Hematopoietic multipotent progenitor cell treated with erythropoietin and hydrocortisone succinate and interleukin-3 and kit ligand, for 8 days (in vitro differentiated cells): ENCODE measurements at regions not wholly inside any gene's neighbourhood (a gene's known extent, or its start where the extent isn't known, plus 50 kb on each side); places are given as distances from the start of the nearest gene placed in this dataset.
"Not testable (repeated sequence)": the region's sequence is repeated elsewhere in the genome, so short reads cannot be mapped to it uniquely, and the experiment has no call there.

Experiments used
- DNase-seq: peaks from one replicate; pipeline ENCODE4 v3.0.0-alpha.2; 2015

DNA sequence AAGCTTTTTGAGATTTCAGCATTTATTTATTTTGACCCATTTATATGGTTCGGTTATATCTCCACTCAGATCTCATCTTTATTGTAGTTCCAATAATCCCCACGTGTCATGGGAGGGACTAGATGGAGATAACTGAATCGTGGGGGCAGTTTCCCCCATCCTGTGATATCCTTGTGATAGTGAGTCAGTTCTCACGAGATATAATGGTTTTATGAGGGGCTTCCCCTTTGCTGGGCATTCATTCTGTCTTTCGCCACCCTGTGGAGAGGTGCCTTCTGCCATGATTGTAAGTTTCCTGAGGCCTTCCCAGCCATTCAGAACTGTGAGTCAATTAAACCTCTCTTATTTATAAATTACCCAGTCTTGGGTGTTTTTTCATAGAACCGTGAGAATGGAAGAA lies 96.5 kb upstream of the PCSK1 start:
- DNase-seq = no peak

DNA sequence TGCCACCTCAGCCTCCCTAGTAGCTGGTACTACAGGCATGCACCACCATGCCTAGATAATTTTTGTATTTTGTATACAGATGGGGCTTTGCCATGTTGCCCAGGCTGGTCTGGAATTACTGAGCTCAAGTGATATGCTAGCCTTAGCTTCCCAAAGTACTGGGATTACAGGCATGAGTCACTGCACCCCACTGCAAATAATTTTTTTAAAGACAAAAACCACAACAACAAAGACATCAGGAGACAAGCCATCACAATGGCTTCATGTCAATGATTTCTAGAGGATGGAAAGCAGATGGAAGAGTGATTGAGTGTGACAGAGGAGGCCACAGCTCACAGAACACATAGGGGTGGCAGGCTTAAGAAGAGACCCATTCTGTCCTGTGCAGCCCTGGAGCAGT lies 97.9 kb upstream of the PCSK1 start:
- DNase-seq = no peak

DNA sequence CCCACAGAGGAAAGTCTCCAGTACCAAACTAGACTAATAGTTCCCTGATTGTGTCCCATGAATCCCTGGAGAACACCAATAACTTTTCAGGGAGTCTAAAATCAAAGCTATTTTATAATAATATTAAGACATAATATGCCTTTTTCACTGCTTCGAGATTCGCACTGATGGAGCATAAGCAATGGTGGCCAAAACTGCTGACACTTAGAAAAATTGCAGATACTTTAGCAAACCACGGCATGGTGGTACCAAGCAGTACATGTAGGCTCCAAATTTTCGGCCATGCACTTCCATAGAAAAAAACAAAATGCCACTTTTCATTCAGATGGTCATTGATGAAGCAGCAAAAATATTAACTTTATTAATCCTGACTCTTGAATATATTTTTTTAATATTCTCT lies 100.3 kb upstream of the PCSK1 start:
- no peak for DNase-seq

DNA sequence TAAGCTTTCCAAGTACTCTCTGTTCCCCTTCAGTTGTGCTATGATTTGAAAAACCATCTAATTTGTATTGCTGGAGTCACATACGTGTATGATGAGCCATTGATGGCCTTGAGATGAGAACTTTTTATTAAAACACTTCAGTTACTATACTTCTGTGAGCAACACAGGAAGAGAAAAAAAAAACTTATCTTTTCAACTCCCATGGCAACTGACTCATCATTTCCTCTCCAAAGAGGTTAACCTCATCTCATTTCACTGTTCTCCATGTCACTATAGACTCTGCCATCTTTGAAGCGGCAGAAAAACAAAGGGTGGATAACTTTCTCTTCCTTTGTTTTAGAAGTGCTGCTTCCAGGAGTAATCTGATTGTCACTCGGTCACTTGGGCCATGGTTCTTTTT lies 104.3 kb upstream of the PCSK1 start:
- DNase-seq = peak; percentile 26

DNA sequence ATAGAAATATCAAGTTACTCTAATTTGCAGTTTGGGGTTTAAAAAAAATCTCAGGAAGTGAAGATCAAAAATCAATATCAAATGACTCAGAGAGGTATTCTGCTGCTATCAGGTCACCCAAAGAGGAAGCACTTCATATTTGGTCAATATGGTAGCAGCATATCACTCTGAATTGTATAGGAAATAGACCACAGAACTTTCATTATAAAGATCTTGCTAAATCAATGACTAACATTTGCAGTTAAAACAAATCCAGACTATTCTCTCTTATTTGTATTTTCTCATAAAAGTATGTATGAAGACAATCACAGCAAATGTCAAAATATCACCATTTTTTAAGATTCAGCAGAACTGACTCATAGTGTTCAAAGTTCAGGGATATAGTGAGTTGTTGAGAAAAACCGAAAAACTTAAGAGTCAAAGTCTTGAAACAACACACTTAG lies 105.8 kb upstream of the PCSK1 start:
- no peak for DNase-seq

DNA sequence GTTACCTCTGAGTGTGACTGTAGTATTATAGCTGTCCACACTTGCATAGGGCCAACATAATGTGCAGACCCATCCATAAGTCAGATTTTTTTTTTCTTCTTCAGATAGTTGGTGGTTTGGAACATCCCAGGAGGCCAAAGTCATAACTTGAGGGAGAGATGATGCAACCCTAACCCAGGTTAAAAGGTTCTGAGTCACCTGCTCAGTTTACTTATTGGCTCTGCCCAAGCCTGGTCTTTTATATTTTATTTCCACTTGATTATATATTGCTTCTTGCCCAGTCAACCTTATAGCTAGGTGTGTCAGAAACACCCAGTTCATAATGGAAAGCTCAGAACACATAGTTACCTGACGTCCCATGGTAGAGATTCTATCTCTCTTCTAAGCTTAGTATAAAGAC lies 113.1 kb upstream of the PCSK1 start:
- no peak for DNase-seq

DNA sequence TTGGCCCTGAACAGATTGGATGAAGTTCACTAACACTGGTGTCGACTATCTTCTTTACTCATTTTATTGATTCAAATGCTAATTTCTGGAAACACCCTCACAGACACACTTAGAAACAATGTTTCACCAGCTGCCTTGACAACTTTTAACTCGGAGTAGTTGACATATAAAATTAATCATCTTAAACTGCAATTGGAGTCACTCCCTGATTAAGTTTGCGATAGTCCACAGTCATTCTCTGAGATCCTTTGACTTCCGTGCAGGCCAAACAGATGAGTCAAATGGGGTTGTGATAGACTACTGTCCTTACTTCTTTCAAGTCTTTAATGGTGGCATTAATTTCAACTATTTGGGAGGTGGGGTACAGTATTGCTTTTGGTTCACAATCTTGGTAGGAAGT lies 114.4 kb upstream of the PCSK1 start:
- DNase-seq = no peak

DNA sequence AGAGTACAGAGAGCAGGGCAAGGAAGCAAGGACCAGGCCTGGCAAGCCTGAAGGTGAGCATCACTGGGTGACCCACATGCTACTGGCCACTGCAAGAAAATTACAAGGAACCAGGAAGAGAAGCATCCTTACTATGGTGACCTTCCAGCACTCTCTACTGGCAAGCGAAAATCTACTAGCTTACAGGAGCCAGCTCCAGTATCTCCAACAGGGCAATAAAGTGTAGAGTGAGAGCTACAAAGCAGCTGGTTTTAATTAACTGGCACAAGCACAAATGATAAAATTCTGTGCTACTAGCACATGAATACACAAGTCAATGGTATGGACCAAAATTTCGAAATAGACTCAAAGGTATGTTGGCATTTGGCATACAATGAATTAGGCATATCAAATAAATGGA lies 113.3 kb upstream of the CAST start:
- DNase-seq = no peak

DNA sequence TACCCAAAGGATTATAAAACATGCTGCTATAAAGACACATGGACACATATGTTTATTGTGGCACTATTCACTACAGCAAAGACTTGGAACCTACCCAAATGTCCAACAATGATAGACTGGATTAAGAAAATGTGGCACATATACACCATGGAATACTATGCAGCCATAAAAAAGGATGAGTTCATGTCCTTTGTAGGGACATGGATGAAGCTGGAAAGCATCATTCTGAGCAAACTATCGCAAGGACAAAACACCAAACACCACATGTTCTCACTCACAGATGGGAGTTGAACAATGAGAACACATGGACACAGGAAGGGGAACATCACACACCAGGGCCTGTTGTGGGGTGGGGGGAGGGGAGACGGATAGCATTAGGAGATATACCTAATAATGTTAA lies 101.3 kb upstream of the CAST start:
- DNase-seq = not testable (repeated sequence)

DNA sequence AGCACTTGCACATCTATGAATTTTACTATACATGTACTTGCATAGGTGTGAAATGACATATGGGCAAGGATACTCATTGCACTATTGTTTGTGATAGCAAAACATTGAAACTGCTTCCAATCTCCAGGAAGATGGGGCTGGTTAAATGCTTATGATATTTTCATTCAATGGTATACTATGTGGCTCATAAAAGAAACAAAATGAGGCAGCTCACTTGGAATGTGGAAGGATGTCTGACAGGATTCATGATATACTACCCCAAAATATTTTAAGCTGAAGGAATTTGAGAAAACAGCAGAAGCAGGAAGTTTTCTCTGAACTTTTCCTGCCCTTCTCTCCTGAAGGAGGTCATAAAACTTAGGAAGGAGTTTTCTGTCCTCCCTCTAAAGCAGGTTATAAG lies 99.6 kb upstream of the CAST start:
- DNase-seq = no peak

DNA sequence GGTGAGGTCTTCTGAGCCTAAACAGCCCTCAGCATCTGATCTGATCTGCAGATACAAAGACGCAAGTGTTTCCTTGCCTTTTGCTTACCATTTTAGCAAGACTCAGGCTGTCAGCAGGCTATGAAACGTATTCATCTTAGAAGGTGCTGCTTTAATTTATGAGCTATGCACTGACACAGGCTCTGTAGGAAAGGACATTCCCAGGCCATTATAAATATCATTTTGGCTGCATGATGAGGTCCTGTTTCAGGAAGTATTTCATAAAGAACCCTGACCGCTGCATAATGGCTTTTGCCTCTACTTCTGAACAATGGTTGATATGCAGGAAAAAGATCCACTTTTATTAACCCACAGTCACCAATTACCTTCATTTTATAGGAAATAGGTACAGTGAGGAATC lies 98.4 kb upstream of the CAST start:
- no peak for DNase-seq

DNA sequence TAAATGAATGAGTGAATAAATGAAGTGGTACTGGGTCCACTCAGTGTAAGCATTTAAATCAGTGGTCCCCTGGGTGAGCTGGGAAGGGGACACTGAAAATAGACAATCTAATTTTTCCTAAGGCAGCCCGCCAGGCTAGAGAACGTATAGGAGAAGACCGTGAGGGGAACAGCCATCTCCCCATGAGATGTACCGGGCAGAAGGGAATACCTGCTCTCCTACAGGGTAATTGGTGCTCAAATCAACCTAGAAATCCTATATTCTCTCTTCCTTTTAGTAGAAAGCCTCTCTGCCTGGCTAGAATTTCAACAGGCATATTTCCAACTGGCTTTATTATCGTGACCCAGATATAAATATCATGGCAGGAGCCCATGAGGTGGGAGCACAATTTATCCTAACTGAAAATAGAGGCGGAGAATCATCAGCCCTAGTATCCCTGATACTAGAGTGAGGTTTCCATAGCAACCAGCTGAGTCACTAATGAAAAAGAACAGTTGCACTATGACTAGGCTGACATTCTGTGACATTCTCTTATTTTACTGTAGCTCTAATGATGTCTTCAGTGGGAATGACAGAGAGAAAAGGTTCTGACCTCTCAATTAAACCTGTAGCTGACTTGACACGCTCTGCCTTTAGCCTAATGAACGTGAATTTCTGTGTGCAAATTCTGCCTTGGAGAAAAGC lies 96.5 kb upstream of the CAST start:
- peak; percentile 2 for DNase-seq

DNA sequence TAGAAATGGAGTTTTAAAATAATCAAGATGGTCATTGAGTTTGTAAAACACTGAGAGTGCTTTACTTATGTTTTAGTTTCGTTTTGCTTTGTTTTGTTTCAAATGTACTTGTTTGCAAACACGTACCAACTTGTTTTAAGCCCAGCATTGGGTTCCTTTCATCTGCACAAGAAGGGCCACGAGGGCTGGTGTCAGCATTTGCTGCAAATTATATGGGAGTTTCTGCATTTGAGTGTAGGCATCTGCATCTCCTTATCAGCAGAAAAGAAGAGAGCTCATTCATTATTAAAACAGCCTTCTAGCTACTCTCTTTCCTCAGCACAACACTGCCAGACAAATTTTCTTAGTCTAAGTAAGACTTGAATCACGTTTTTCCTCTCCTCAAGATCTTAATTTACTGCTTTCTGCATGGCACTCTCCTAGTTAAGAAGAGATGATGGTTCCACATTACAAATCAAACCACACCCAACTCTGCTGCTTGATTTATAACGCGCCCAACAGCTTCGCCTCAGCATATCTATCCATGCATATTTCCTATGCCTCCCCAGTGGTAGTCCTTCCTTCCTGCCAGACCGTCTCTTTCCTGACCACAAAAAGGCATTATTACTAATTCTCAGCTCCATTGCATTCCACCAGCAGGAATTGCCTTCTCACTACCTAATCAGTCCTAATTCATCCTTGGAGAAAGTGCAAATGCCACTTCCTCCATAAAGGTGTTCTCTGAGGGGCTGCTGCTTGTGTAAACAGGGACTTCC lies 95.2 kb upstream of the CAST start:
- peak; percentile 24 for DNase-seq

DNA sequence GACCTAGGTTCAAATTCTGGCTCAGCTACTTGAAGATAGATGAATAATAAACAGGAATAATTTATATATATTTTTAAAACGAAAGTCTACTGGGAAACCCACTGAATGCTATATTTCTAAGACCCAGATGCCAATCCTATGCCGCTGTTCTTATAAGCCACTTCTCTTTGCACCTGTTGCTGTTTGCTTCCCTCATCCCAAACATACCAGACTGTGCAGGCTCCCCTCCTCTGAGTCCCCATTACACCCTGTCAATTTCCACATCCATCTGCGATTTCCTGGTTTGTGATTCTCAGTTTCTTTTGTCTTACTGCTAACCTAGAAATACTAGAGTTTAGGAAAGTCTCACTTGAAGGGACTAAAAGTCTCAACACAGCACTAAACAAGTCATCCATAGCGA lies 92.8 kb upstream of the CAST start:
- DNase-seq = no peak

DNA sequence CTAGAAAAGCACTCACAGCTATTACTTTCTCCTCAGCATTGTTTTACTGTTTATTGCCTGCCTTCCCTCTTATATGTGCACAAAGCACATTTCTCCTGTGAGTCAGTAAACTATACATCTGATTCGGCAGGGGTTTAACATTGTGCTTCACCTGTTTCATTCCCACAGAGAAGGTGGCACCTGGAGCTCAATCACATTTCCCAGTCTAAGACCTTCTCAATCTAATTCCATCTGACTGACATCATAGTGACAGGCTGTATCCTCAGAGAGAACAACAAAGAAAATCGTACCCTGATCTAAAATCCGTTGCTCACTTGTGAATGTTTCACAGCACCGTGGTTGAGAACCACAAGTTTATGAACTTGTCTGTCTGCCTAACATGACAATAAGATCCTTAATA lies 92.4 kb upstream of the CAST start:
- no peak for DNase-seq

DNA sequence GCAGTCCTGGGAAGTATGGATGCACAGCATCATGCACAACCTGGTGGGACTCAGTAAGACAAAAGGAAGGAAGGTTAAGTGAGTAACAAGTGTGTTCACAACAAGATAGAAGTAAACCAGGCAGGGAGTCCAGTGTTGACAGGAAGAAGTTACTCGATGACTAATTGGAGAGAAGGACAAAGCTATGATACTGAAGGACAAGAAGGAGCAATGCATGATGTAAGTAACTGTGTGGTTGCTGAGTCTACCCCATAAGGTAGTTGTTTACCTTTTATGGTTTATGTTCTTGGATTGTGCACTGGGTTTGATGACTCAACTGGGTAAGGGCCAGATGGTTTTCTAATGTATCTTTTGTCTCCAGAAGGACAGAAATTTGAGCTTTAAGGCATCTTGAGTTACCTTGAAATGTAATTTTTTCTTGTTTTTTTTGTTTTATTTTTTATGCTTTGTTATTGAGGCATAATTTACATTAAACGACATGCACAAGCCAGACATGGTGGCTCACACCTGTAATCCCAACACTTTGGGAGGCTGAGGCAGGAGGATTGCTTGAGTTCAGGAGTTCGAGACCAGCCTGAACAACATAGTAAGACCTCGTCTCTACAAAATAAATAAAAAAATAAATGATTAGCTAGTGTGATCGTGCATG lies 89.2 kb upstream of the CAST start:
- no peak for DNase-seq

DNA sequence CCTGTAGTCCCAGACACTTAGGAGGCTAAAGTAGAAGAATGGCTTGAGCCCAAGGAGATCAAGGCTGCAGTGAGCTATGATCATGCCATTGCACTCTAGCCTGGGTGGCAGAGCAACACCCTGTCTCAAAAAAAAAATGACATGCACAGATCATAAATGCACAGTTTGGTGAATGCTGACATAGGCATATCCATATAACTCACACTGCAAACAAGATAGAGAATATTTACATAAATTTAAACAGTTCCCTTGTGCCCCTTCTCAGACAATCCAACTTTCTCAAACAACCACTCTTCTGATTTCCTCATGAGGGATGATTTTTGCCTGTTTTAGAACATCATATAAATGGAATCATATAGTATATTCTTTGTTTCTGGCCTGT lies 88.7 kb upstream of the CAST start:
- no peak for DNase-seq

DNA sequence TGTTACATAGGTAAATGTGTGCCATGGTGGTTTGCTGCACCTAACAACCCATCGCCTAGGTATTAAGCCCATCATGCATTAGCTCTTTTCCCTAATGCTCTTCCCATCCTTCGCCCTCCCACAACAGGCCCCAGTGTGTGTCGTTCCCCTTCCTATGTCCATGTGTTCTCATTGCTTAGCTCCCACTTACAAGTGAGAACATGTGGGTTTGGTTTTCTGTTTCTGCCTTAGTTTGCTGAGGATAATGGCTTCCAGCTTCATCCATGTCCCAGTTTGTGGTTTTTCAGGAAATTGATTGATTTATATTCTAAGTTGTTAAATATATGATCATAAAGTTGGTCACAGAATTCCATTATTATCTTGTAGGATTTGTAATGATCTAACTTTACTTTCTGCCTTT lies 85.3 kb upstream of the CAST start:
- DNase-seq = no peak

DNA sequence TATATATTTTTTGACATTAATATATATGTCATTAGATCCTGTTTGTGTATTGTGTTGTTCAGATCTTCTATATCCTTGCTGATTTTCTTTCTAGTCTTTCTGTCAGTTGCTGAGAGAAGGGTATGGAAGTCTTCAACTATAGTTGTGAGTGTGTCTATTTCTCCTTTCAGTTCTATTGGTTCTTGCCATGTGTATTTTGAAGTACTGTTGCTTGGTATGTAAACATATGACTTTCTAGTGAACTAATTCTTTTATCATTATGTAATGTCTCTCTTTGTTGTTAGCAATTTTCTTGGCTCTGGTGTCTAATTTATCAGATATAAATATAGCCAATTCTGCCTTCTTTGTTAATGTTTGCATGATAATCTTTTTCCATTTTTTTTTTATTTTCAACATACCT lies 84.3 kb upstream of the CAST start:
- DNase-seq = no peak

DNA sequence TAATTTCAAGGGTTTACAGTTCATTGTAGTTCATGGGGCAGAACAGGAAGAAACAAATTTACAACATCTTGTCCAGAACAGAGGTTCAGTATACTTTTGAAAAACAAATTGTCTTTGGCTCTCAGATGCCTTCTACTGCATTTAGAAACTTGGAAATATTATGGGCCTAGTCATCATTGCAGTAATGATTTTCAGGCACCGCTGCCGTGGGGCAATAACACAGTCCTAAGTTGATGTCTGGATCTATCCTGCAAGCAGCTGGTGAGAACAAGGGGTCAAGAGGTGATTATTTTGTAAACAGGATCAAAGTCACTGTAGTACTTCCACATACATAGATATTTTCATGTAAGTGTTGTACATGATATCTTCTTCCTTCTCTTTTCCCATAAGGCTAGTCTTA lies 82.5 kb upstream of the CAST start:
- DNase-seq = no peak

DNA sequence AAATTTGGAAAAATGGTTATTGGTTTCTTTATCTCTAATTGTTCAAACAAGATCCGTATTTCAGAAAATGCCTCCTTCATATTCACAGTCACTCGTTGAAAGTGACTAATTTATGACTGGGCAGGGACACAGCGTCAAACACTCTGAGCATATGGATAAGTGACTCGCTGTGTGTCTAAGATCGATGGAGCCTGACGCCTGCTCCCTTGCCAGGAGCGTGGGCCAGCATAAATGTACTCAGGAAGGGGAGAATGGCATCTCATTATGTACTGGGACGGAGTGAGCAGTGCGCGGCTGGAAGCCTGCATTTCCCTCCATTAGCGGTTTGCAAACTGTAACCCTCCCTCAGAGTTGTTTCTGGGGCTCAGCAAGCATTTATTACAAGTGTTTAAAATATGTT lies 79.8 kb upstream of the CAST start:
- DNase-seq = no peak

DNA sequence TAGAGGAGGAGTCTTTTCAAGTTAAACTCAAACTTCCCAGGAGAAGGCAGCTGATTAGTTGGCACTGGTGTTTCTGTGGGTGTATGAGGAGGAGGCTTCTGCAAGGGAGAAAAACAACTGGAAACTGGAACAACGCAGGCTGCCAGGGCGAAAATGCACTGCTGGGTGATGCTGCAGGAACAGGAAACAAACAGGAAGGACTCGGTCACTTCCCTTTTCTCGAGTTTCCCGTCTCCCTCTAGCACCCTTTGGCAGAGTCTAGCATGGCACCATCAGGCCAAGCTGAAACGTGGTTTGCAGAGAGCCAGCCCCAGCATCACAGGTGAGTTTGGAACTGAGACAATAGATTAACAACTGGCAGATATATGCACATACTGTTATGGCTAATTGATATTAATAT lies 77.5 kb upstream of the CAST start:
- no peak for DNase-seq

DNA sequence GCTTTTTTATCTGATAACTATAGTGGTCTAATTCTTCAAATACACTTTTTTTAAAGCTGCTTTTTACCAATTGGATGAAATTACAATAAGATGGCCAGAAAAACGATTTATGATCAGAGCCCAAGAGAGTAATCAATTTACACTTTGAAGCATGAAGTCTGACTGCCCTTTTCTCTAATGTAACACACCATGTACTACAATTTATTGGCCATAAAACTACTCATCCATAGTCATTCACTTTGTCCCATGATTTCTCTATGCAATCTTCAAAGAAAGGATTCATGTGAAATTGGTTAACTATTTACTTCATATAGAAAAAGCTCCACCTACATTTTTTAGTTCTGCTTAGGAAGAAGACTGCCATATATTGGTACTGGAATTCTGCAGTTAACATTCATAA lies 73.6 kb upstream of the CAST start:
- no peak for DNase-seq

DNA sequence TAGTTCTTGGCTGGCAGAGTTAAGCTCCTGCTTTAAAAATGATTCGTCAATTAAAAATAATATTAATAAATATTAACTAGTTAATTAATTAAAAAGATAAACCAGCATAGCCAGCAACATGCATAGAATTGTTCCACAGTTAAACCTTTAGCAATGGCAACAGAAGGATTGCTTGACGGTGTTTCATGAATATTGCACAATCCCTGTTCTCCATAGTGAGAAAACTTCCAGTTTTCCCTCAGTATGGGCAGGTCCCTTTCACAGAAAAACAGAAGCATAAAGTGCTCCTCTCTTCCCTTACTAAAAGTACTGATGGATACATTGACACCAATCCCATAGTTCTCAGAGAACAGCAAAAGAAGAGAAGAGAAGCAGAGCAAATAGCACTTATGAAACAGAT lies 71.4 kb upstream of the CAST start:
- no peak for DNase-seq
